K562 (cell line): ENCODE measurements at regions not wholly inside any gene's neighbourhood (a gene's known extent, or its start where the extent isn't known, plus 50 kb on each side); places are given as distances from the start of the nearest gene placed in this dataset.

Experiments used
- FOS ChIP-seq: IDR thresholded peaks from 3 replicates; pipeline ENCODE4 v1.6.1; 2011; ENCODE audit not compliant: insufficient read length; ENCODE audit errors: extremely low read depth
- SMAD3 ChIP-seq: fragments of 450-650 bp; formaldehyde crosslinking; conservative IDR thresholded peaks from 2 replicates; pipeline ENCODE4 v1.4.0; 2020; ENCODE audit warnings: mild to moderate bottlenecking

- TF ChIP-seq SMAD3 (no peak), FOS (no peak)
Observed at GRCh38 chr6:12479451-12479850, 189.3 kb downstream of the EDN1 start.
